Gastrocnemius medialis (tissue), 4 donors: ENCODE measurements at regions not wholly inside any gene's neighbourhood (a gene's known extent, or its start where the extent isn't known, plus 50 kb on each side); places are given as distances from the start of the nearest gene placed in this dataset.

Experiments used
- ATAC-seq, 2 donors: fragments of 150-250 bp; one replicate each; pipeline ENCODE4 v1.9.1; 2016
- DNase-seq, 2 donors: peaks; one replicate each; pipeline ENCODE4 v3.0.0-alpha.2; 2019
- H3K27ac ChIP-seq, 4 donors: fragments of 200-600 bp; sonication (generic); 1 replicate in 1 of 4; 2 replicates in 3 of 4; pipeline ENCODE4 v1.5.1; 2016 to 2018; ENCODE audit warnings: mild to moderate bottlenecking in 2 of 4, moderate library complexity in 1 of 4
- H3K27me3 ChIP-seq, 3 donors: fragments of 200-600 bp; sonication (generic) in 2 of 3; 1 replicate in 1 of 3; 2 replicates in 2 of 3; pipeline versions ENCODE4 v1.5.1 to v1.6.0; 2016 to 2019; ENCODE audit warnings: mild to moderate bottlenecking in 1 of 3, moderate library complexity in 1 of 3
- H3K36me3 ChIP-seq, 2 donors: fragments of 200-600 bp; sonication (generic) in 1 of 2; one replicate each; pipeline ENCODE4 v1.5.1; 2017 to 2018
- H3K4me1 ChIP-seq, 2 donors: fragments of 200-600 bp; sonication (generic) in 1 of 2; one replicate each; pipeline ENCODE4 v1.5.1; 2016 to 2017; ENCODE audit warnings: mild to moderate bottlenecking in 2 of 2
- H3K4me3 ChIP-seq, 4 donors: fragments of 200-600 bp; sonication (generic) in 3 of 4; 1 replicate in 1 of 4; 2 replicates in 3 of 4; pipeline ENCODE4 v1.5.1; 2016 to 2019; ENCODE audit warnings: mild to moderate bottlenecking in 2 of 4
- H3K9me3 ChIP-seq, 3 donors: fragments of 200-600 bp; sonication (generic) in 2 of 3; 1 replicate in 1 of 3; 2 replicates in 2 of 3; pipeline ENCODE4 v1.5.1; 2016 to 2019
- POLR2A ChIP-seq, 2 donors: fragments of 450-650 bp; IDR thresholded peaks; one replicate each; pipeline ENCODE4 v1.6.1; 2017; ENCODE audit warnings: antibody characterized with exemption in 2 of 2, mild to moderate bottlenecking in 2 of 2, moderate library complexity in 2 of 2
- in situ Hi-C, 4 donors: fragments of 200-750 bp; cut with MboI; loops; one replicate each; pipeline versions ENCODE4 v1.15.0 to v1.8.0; 2017; ENCODE audit warnings: low sequenced_read_pairs in 4 of 4
- intact Hi-C: fragments of 100-400 bp; cut with DNase I; formaldehyde crosslinking; loops from one replicate; pipeline ENCODE4 v1.15.1; 2023; ENCODE audit warnings: low total_unique reads
- TF ChIP-seq, protein P1 (sequence below), 5 experiments: fragments of 450-650 bp in 3 of 5; fragments of 200-600 bp in 2 of 5; sonication (generic) in 2 of 5; IDR thresholded peaks in 4 of 5; conservative IDR thresholded peaks in 1 of 5; 1 replicate in 4 of 5; 2 replicates in 1 of 5; pipeline ENCODE4 v1.5.1; 2016 to 2019; ENCODE audit warnings: antibody characterized with exemption in 5 of 5, mild to moderate bottlenecking in 3 of 5, moderate library complexity in 3 of 5

- Histone ChIP-seq H3K4me1 (peaks cover 13 to 28% of the 10 kb centered on the region in 2 donors), H3K36me3 (no peaks in the 10 kb centered on the region), H3K4me3 (no peak overlapping the region), H3K27me3 (no peaks in the 10 kb centered on the region), H3K27ac (no peak overlapping the region), H3K9me3 (no peaks in the 10 kb centered on the region)
- DNase-seq, result no peak
- ATAC-seq, result no peak
- in situ Hi-C loops, result loop anchor here in 2 of 4 donors (5.0 to 10.0 kb wide), 2 partner anchors 183 to 185 kb away; partner anchors contain the start of gene TGFB2 (in 1 of the 2)
- intact Hi-C loops, result no loop called here
- TF ChIP-seq, protein P1, sequence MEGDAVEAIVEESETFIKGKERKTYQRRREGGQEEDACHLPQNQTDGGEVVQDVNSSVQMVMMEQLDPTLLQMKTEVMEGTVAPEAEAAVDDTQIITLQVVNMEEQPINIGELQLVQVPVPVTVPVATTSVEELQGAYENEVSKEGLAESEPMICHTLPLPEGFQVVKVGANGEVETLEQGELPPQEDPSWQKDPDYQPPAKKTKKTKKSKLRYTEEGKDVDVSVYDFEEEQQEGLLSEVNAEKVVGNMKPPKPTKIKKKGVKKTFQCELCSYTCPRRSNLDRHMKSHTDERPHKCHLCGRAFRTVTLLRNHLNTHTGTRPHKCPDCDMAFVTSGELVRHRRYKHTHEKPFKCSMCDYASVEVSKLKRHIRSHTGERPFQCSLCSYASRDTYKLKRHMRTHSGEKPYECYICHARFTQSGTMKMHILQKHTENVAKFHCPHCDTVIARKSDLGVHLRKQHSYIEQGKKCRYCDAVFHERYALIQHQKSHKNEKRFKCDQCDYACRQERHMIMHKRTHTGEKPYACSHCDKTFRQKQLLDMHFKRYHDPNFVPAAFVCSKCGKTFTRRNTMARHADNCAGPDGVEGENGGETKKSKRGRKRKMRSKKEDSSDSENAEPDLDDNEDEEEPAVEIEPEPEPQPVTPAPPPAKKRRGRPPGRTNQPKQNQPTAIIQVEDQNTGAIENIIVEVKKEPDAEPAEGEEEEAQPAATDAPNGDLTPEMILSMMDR (IDR thresholded peaks at IDR 0.05 in 4 of 5, conservative IDR thresholded peaks at IDR 0.05 in 1 of 5), result no peak
- TF ChIP-seq POLR2A (IDR thresholded peaks at IDR 0.05), result no peak
Measured at GRCh38 chr1:218527737-218528136, 182.6 kb downstream of the TGFB2 start.

DNA sequence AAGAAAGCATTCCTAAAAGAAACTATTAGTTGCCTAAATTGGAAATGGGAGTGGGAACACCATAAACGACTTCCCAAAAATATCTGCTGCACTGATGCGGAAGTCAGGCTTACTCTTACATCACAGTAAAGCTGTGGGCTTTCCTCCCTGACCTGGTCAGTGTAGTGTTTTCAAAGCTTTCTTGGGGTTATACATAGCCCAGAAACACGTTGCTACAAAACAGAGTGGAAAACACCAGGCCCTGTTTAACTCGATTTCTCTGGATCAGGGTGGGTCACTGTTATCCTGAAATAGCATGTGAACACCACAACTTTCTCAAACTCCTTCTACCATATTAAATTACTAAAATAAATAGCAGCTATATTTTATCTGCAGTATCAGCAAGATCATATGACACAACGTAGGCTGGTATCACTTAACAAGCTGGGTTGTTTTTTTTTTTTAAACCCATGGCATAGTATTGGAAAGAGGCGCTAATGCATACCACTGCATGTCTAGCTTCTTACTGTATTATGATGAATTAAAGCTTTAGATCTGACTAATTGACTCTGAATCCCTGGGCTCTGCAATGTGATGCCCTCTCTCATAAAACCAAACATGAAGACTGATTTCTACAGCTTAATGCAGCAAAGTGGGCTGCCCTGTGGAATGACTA, 184.6 kb downstream of the TGFB2 start:
- in situ Hi-C loops (loop anchor here in 2 of 4 donors (5.0 to 10.0 kb wide), 2 partner anchors 185 to 187 kb away; partner anchors contain the start of gene TGFB2 (in 1 of the 2)), intact Hi-C loops (no loop called here)
- H3K9me3 ChIP-seq, result no peaks in the 10 kb centered on the region
- no peak overlapping the region for H3K4me3 ChIP-seq
- no peaks in the 10 kb centered on the region for H3K36me3 ChIP-seq
- no peak overlapping the region for H3K27ac ChIP-seq
- ATAC-seq (peak; percentile 24 to 30), DNase-seq (no peak)
- no peak for TF ChIP-seq POLR2A (IDR thresholded peaks at IDR 0.05)
- TF ChIP-seq, protein P1 (IDR thresholded peaks at IDR 0.05 in 4 of 5, conservative IDR thresholded peaks at IDR 0.05 in 1 of 5), result no peak
- no peaks in the 10 kb centered on the region for H3K27me3 ChIP-seq
- peaks cover 8 to 22% of the 10 kb centered on the region in 2 donors for H3K4me1 ChIP-seq

DNA sequence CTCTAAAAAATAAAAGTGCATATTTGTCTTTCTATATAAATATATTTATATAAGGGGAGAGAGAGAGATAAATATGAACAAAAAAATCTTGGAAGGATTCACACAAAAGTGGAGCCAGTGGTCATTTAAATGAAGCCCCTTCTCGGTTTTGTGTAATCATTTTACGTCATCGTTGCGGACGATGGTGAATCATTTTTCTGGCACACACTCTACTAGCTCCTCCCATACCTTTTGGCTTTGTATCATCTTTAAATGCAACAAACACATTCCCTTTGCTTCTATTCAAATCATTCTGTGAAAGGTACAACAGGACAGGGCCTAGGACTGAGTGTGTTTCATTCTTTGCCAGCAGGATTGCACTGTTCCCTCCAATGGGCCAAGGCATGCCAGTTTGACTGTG, 186.8 kb downstream of the TGFB2 start:
- intact Hi-C loops, result no loop called here
- Histone ChIP-seq H3K36me3 (no peaks in the 10 kb centered on the region), H3K4me3 (no peak overlapping the region), H3K27me3 (no peaks in the 10 kb centered on the region), H3K4me1 (peaks cover 8 to 15% of the 10 kb centered on the region in 2 donors), H3K9me3 (no peaks in the 10 kb centered on the region), H3K27ac (no peak overlapping the region)
- TF ChIP-seq, protein P1 (IDR thresholded peaks at IDR 0.05 in 4 of 5, conservative IDR thresholded peaks at IDR 0.05 in 1 of 5), result no peak
- no peak for TF ChIP-seq POLR2A (IDR thresholded peaks at IDR 0.05)
- no peak for ATAC-seq
- in situ Hi-C loops, result no loop called here
- DNase-seq, result no peak

GRCh38 chr1:218536296-218536986, 191.3 kb downstream of the TGFB2 start:
- no peak overlapping the region for H3K27ac ChIP-seq
- no peaks in the 10 kb centered on the region for H3K36me3 ChIP-seq
- H3K4me1 ChIP-seq, result no peaks in the 10 kb centered on the region
- H3K9me3 ChIP-seq, result no peaks in the 10 kb centered on the region
- no peaks in the 10 kb centered on the region for H3K27me3 ChIP-seq
- H3K4me3 ChIP-seq, result no peak overlapping the region
- no peak for DNase-seq
- intact Hi-C loops, result no loop called here
- in situ Hi-C loops, result no loop called here
- ATAC-seq, result no peak
- TF ChIP-seq POLR2A (IDR thresholded peaks at IDR 0.05), result no peak
- TF ChIP-seq, protein P1 (IDR thresholded peaks at IDR 0.05 in 4 of 5, conservative IDR thresholded peaks at IDR 0.05 in 1 of 5), result no peak
